ENCODE measurements at regions not wholly inside any gene's neighbourhood (a gene's known extent, or its start where the extent isn't known, plus 50 kb on each side); places are given as distances from the start of the nearest gene placed in this dataset.

DNA sequence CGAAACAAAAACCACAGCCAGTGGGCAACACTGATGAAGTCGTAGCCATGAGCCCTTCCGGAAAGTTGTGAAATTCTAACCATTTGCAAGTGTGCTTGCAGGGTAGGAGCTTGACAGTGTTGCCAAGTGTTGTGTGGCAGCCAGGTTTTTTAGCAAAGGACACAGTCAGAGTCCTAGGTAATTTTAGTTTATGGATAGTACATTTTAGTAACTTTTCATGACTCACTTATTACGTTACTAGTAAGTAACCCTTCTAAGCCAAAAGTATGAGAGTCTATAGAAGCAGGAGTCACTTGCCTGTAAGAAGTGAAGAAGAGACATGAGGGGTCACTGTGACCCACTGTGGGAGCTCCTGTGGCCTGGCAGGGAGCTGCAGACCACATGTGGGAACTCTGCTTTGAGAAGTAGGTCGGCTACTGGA is 54.8 kb upstream of the ADPGK start:
- TF ChIP-seq POLR2A (IDR thresholded peaks at IDR 0.05) (no peak), POLR2AphosphoS5 (IDR thresholded peaks at IDR 0.05; ENCODE audit: insufficient read depth in 1 of 2, low read depth in 1 of 2) (no peak)
- TF ChIP-seq, protein P1, sequence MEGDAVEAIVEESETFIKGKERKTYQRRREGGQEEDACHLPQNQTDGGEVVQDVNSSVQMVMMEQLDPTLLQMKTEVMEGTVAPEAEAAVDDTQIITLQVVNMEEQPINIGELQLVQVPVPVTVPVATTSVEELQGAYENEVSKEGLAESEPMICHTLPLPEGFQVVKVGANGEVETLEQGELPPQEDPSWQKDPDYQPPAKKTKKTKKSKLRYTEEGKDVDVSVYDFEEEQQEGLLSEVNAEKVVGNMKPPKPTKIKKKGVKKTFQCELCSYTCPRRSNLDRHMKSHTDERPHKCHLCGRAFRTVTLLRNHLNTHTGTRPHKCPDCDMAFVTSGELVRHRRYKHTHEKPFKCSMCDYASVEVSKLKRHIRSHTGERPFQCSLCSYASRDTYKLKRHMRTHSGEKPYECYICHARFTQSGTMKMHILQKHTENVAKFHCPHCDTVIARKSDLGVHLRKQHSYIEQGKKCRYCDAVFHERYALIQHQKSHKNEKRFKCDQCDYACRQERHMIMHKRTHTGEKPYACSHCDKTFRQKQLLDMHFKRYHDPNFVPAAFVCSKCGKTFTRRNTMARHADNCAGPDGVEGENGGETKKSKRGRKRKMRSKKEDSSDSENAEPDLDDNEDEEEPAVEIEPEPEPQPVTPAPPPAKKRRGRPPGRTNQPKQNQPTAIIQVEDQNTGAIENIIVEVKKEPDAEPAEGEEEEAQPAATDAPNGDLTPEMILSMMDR (IDR thresholded peaks at IDR 0.05): no peak
